PC-3 (cell line): ENCODE measurements at regions not wholly inside any gene's neighbourhood (a gene's known extent, or its start where the extent isn't known, plus 50 kb on each side); places are given as distances from the start of the nearest gene placed in this dataset.

Experiments
- CTCF ChIP-seq: fragments of 300-600 bp; sonication (generic); conservative IDR thresholded peaks from 2 replicates; pipeline ENCODE4 v1.5.1; 2017; ENCODE audit warnings: antibody characterized with exemption, low read depth, mild to moderate bottlenecking, low read length
- EZH2phosphoT487 ChIP-seq: fragments of 300-600 bp; sonication (generic); IDR thresholded peaks from 2 replicates; pipeline ENCODE4 v1.6.1; 2018; ENCODE audit warnings: mild to moderate bottlenecking, antibody characterized with exemption, low read length, borderline replicate concordance

DNA sequence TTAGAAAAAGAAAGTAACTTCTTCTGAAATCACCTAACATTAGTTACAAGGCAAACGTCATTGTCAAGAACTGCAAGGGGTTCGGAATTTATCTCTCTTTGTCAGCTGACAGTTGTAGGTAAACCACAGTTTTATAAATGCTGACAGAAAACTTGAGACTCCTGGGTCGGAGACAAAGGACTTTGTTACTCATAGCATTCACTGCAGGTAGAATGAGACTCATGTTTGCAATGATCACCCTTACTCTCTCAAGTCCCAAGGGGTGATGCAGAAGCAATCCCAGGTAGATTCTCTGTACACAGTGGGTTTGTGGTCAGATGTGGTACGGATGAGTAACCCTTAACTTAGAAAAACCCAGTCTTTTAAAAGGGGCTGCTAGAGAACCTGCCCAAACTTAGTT, 757.8 kb downstream of the TRIB2 start:
- no peak for TF ChIP-seq CTCF
- TF ChIP-seq EZH2phosphoT487, result no peak
